GDM1 (cell line): ENCODE measurements at regions not wholly inside any gene's neighbourhood (a gene's known extent, or its start where the extent isn't known, plus 50 kb on each side); places are given as distances from the start of the nearest gene placed in this dataset.
"Not testable (repeated sequence)": the region's sequence is repeated elsewhere in the genome, so short reads cannot be mapped to it uniquely, and the experiment has no call there.

ENCODE experiments used
- DNase-seq: peaks from one replicate; lab custom pipeline; 2025; lab: John Stamatoyannopoulos, UW

DNA sequence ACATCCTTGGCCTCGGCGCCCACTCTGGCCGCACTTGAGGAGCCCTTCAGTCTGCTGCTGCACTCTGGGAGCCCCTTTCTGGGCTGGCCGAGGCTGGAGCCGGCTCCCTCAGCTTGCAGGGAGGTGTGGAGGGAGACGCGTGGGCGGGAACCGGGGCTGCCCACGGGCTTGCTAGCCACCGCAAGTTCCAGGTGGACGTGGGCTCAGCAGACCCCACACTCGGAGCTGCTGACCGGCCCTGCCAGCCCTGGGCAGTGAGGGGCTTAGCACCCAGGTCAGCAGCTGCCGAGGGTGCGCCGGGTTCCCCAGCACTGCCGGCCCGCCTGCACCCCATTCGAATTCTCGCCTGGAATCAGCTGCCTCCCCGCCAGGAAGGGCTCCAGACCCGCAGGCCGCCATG is 1892.3 kb upstream of the PCDH7 start:
- no peak for DNase-seq

DNA sequence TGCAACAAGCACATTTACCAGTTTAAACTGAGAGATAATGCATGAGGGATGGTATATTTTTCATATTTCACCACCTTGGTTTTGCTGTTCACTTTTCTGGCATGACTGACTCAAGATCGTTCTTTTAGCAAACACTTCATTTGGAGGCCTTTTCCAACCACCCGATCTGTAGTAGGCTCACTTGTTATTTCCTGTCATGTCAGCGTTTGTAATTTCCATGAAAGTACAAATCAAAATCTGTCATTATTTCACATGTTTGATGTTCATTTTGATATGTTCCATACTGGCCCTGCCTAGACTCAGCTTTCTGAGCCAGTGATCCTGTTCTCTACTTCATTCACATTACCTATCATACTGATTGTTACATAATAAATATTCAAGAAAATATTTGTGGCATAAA is 1888.3 kb upstream of the PCDH7 start:
- DNase-seq: no peak

DNA sequence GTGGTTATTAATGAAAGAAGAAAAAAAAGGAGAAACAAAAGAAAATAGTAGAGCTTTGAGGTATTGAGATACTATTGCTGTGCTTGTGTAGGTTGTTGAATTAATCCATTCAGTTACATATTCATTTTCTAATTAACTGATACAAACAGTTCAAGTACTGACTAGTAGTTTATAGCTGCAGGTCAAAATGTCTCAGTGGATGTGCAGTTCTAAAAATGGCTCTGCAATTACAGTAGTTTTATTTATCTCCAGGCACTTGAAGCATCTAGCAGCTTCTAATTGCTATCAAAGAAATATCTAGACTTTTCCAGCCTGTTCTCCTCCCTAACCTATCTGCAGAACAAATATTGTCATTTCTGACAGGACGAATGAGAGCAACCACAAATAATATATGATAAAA is 1887.7 kb upstream of the PCDH7 start:
- DNase-seq: no peak

DNA sequence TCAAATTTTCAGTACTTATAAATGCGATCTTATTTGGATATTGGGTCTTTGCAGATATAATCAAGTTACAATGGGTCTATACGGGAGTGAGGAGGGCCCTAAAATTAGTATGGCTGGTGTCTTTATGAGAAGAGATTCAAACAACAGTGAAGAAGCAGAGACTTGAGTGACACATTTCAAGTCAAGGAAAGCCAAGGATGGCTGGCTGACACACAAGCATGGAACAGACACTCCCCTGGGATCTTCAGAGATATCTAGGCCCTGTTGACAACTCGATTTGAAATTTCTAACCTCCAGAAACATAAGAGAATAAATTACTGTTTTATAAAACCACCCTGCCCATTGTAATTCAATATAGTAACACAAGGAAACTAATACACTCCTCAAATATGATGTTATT is 1886.0 kb upstream of the PCDH7 start:
- no peak for DNase-seq

DNA sequence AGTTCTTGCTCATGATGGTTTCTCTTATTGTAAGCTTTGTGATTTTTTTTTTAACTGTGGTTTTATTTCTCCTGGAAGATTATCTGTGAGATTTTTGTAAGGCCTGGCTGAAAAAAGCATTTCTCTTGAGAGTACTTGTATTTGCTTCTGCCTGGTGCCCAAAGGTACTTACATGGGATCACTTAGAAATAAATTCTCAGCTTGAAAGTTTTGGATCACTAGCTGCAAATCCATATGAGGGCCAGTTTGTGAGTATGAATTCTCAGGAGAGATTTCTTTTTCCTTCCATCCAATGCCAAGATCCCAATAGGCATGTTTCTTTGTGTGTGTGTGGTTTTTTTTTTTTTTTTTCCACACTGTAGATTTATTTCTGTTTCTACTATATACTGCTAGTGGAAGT is 1884.7 kb upstream of the PCDH7 start:
- DNase-seq: no peak

DNA sequence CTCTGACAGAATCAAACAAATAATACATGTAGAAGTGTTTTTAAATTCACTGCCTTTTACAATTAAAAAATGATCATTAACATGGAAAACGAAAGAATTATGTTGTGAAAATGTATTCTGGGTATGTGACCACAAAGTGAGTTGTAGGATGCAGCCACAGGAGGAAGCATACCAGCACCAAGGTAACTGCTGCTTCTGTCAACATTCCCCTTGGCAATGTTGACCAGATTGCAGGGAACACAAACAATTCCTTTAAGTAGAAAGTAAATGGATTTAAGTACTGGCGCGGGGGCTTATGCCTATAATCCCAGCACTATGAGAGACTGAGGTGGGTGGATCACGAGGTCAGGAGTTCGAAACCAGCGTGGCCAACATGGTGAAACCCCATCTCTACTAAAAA is 1877.9 kb upstream of the PCDH7 start:
- DNase-seq: no peak

DNA sequence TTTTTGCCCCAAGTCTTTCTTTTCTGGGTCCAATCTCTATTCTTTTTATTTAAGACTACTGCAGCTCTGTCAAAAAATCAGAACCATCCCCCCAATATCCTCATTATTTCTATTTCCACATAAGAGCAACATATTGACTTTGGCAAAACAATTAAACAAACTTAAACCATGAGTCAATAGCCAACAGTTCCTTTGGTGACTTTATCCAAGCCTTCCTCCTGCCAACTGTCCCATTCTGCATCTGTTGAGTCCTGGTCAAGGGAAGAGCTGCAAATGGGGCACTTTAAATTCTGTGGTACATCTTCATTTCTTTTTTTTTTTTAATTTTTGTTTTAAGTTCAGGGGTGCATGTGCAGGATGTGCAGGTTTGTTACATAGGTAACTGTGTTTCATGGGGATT is 1875.0 kb upstream of the PCDH7 start:
- no peak for DNase-seq

DNA sequence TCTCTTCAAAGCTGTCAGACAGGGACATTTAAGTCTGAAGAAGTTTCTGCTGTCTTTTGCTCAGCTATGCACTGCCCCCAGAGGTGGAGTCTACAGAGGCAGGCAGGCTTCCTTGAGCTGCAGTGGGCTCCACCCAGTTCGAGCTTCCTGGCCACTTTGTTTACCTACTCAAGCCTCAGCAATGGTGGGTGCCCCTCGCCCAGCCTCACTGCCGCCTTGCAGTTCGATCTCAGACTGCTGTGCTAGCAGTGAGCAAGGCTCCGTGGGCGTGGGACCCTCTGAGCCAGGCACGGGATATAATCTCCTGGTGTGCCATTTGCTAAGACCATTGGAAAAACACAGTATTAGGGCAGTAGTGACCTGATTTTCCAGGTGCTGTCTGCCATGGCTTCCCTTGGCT is 1863.1 kb upstream of the PCDH7 start:
- DNase-seq: not testable (repeated sequence)

DNA sequence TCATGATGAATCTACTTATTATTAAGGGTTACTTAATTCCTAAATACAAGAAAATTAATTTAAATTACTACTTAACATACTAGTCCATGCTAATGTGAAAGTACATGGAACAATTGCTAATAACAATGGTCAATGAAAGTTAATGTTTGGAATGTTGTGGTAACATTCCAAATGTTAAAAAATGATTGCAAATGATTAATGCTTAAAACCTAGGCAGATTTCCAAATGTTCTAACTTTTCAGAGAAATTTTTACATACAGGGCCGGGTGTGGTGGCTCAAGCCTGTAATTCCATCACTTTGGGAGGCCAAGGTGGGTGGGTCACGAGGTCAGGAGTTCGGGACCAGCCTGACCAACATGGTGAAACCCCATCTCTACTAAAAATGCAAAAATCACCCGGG is 1851.3 kb upstream of the PCDH7 start:
- no peak for DNase-seq

DNA sequence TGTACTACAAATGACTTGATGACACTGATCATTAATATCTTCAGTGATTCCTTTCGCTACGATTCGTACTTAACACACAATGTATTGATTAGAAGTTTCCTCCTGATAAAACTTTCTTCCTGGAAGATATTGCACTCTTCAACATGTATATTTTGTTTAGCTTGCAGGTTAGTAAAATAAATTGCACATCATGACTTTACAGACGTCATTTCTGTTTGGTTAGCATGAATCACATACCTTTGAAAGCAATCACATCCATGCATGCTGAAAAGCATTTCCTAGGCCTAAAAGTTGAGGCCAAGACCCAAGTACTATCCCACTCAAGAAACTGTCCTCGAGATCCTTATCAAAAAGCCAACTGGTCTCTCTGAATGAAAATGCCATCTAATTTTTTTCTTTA is 1841.0 kb upstream of the PCDH7 start:
- DNase-seq: no peak

DNA sequence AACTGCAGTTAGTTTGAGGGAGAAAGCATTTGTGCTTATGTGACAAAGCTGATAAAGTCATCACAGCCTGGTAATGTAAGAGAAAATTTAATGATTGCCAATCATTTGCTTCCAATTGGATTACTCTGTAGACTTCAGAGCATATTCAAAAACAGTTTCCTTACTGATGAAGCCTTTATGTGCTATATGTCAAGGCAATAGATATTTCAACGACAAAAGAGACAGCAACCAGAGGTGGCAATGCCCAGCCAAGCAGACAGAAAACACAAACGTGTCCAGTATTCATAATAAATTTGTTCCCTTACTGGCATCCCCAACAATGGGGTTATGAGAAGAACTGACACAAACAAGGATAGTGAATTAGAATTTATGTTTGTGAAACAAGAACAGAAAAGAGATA is 1840.3 kb upstream of the PCDH7 start:
- no peak for DNase-seq

DNA sequence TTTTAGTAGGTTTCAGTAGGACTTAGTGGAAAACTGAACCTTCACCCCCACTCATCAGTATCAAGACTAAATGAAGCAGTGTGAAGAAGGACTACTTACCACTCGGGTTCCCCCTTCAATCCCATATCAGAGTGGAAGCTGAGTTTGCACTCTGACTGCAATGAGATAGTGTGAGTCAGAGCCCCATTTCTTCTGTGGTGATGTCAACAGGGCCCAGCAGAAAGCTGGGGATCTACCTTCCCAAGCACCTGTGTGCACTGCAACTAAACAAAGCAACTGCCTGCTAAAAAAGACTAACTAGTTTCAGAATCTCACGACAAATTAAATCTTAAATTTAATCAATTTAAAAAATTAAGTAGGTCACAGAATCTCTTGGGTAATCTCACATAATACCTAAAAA is 1837.0 kb upstream of the PCDH7 start:
- no peak for DNase-seq

DNA sequence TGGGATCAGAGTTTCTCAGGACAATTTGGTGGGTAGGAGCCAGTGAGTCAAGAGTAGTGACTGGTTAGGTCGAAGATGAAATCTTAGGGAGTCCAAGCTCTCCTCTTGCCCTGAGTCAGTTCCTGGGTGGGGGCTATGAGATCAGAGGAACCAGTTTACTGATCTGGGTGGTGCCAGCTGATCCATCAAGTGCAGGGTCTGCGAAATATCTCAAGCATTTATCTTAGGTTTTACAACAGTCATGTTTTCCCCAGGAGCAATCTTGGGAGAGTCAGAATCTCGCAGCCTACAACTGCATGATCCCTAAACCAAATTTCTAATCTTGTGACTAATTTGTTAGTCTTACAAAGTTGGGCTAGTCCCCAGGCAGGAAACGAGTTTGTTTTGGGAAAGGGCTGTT is 1833.2 kb upstream of the PCDH7 start:
- no peak for DNase-seq

DNA sequence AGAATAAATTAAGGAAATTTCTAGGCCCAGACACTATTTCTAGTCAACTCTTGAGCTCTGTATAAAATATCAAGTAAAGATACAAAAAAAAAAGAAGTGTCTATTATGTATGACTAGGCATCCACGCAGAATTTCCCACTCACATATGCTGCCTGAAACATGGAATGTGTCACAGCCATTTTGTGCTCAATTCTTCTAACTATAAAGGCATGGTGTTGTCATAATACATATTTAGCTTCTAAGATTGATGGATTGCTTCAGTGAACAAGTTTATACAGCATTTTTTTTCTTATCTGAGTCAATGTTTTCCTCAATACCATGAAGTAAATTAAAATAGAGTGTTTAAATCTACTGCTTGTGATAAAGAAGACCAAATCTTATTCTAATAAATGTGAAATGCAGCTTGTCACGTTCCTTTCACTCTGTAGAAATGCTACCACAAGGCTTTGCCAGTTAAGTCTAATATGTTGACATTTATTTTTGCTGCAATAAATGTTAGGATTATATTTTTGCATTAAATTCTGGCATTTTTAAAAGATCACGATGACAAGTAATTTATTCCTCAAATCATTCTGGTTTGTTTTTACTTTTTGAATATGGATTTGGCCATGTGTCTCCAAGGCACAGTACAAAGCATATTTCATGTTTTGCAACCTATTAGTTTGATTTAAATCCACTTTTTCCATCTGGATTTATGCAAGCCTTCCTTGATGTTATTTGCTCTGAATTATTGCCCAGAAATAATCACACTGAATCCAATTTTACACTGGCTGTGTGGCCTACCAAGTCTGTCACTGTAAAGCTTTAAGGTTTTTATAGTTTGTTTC is 1829.0 kb upstream of the PCDH7 start:
- DNase-seq: no peak

DNA sequence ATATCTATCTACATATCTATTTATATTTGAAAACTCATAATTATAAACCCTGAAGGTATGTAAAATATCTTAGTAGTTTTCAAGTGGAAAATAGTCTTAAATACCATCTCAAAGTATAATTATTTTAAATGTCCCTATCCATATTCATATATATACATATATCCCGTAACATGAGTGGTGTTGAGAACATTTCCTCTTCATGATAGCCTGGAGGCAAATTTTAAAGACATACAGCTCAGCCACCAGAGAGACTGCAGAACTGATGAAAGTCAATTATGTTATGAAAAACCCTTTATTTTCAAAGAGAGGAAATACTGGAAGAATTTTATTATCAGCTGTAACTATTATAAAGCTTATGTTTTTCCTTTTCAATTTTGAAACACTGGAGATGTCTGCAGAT is 1806.7 kb upstream of the PCDH7 start:
- DNase-seq: no peak

DNA sequence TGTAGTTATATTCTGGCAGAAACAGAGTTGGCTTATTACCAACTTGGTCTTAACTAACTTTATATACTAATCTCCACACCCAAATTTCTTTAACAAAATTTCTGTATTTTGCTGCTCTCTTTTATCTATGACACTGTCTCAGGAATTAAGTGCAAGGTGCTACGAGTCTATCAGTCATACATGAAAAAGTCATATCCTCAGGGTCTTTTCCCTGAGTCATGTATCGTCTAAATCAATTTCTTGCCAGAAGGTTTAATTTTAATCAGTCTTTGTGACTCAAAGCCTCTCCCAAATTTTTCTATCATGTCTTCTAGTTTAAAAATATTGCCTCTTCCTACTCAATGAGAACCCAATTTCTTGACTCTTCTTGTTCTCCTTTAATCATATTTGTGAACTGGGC is 1803.6 kb upstream of the PCDH7 start:
- no peak for DNase-seq

DNA sequence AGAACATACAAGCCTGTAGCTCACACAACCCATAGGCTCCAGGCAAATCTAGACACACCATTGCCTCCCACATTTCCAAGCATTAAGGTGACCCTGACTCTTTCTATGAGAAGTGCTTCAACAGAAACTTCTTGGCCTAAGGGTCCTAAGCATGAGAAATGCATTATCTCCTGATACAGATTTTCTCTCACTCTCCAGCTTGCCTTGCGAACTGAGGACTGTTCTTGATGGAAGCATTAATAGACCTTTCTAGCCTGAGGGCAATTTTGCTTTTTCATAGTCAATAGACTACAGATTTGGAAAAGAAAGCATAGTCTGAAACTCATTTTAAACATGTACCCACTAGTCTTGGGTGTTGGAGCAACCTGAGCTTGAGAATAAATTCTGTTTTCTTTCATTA is 1801.3 kb upstream of the PCDH7 start:
- DNase-seq: no peak

DNA sequence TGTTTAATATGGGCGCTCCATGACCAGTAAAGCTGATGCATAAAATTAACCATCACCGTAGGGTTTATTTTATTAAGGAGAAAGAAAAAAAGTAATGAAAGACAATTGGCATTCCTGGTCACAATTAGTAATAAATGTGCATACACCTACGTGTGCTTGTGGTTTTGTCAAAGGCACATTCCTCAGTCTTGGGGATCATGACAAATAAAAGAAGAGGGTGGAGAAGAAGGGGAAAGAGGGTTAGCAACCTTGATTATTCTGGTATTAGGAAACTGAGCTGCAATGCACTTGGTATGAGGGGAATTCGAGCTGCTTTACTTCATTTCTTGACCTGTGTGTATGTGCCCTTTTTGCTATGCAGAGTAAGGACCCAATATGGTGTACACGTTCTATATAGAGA is 1798.3 kb upstream of the PCDH7 start:
- no peak for DNase-seq

DNA sequence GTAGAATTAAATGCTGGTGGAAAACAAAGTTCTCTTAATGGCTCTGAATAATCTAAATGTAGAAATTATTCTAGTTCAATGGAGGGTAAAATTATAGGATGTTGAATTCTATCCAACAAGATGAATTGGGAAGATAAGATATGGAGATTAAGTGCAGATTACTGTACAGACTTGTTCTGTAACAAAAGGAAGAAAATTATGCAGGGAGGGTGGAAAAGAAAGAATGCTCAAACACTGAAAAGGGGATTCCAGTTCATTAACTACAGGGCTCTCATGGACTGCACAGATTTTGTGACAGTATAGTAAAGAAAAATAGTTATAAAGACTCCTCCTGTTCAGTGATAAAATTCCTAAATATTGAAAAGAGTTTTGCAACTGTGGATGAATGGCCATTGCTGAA is 1794.0 kb upstream of the PCDH7 start:
- no peak for DNase-seq

DNA sequence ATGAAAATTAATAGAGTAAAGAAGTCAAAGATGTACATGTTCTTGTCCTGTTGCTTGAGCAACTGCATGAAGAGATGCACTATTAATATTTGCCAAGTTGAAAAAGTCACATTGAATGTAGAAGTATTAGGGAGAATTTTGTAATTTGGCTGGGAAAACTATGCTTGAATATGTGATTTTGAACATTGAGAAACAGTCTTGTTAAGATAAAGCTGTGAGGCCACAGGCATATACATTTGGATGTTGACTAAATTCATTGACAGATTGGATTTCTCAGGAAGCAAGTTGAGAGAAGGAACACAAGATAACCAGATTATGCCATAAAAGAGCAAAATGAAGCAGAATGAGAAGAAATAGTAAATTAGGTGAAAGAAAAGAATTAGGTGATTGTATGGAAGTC is 1777.5 kb upstream of the PCDH7 start:
- DNase-seq: no peak

DNA sequence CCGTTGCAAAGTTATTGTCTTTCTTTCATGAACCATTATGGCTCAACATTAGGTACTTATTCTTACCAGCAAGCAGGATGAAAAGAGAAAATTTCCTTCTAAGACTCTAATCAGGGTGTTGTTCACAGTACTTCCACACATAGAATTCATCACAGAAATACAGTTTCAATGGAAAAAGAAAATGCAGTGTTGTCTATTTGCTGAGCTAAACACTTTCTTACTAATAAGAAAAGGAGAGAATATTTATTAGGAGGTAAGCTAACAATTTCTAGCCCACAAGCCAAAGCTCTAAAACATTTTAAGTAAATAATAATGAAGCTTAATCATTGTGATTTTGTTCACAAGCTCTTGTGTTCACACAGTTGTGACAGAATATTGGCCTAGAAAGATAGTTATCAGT is 1772.8 kb upstream of the PCDH7 start:
- DNase-seq: no peak

DNA sequence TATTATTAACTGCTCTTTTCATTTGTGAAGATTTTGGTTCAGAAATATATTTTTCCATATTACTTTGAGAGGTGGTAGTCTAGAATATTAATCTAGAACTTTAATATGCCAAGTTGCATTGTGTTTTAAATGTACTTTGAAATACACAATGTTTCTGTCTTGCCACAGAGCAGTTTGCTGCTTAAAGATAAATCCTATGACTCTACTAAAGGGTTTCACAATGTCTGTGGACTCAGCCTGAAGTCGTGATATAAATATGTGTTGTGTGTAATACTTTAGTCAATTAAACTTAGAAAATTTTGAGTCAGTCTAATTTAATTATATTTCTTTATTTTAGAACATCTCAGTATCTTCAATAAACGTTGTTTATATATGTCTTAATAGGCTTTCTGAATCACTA is 1771.7 kb upstream of the PCDH7 start:
- DNase-seq: no peak

DNA sequence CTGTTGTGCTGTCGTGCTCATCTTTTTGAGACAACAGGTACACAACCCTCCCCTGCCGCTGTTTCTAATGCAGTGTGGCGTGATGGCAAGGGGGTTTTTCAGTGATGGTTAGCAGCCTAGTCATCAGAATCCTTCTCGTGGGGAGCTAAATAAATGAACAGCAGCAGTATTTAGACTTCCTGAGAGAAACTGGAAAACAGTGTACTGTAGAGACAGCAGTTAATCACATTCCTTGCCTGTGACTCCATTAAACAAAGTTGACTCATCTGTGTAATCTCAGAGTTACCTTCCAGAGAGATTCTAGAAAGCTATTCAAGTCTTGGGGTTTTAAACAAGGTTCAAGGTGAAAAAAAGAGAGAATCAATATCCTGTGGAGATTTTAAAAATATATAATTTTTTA is 1753.2 kb upstream of the PCDH7 start:
- no peak for DNase-seq

DNA sequence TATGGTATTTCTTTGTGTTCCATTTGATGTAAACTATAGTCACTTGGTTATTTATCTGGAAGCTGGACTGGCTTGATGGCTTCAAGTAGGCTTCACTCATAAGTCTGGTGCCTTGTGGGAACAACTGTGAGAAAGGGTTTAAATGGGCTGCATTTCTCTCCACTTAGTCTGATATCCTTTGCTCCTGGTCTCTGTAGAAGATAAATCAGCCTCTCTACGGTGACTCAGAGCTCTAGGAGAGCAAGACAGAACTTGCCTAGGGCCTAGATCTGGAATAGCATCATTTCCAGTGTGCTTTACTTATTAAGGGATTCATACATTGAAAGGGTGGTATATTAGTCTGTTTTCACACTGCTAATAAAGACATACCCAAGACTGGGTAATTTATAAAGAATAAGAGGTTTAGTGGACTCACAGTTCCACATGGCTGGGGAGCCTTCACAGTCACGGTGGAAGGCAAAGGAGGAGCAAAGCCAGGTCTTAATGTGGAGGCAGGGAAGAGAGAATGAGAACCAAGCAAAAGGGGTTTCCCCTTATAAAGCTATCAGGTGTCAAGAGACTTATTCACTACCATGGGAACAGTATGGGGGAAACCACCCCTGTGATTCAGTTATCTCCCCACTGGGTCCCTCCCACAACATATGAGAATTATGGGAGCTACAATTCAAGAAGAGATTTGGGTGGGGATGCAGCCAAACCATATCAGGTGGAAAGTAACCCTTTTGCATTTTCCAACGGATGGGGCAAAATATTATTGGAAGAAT is 1746.4 kb upstream of the PCDH7 start:
- DNase-seq: no peak
